ENCODE measurements at regions not wholly inside any gene's neighbourhood (a gene's known extent, or its start where the extent isn't known, plus 50 kb on each side); places are given as distances from the start of the nearest gene placed in this dataset.

GRCh38 chr12:60251091-60251490 is 655.3 kb downstream of the SLC16A7 start:
- Histone ChIP-seq H3K4me1 (ENCODE audit: control insufficient read depth, extremely low read depth, insufficient read depth, low read length) (no peaks in the 10 kb centered on the region), H3K27me3 (ENCODE audit: control insufficient read depth, extremely low read depth, insufficient read depth, low read length) (no peaks in the 10 kb centered on the region), H3K9ac (ENCODE audit: control insufficient read depth, extremely low read depth, insufficient read depth, low read length) (no peak overlapping the region), H3K9me1 (ENCODE audit: control insufficient read depth, extremely low read depth, insufficient read depth, low read length) (no peaks in the 10 kb centered on the region), H3K27ac (ENCODE audit: control insufficient read depth, insufficient read depth, low read length) (no peak overlapping the region), H3K4me3 (ENCODE audit: control insufficient read depth in 2 of 3, extremely low read depth in 1 of 3, insufficient read depth in 2 of 3, low read depth in 1 of 3, low read length in 3 of 3) (no peak overlapping the region), H4K20me1 (ENCODE audit: control insufficient read depth, extremely low read depth, insufficient read depth, low read length) (no peaks in the 10 kb centered on the region), H3K4me2 (ENCODE audit: control insufficient read depth, extremely low read depth, insufficient read depth, low read depth, low read length) (no peak overlapping the region), H3K36me3 (ENCODE audit: control insufficient read depth in 2 of 2, extremely low read depth in 1 of 2, insufficient read depth in 2 of 2, low read length in 2 of 2) (no peaks in the 10 kb centered on the region), H2AFZ (ENCODE audit: control insufficient read depth, low read length) (no peak overlapping the region), H3K9me3 (ENCODE audit: control insufficient read depth, low read depth, low read length) (no peaks in the 10 kb centered on the region), H3K79me2 (ENCODE audit: control insufficient read depth, insufficient read depth, low read length) (no peaks in the 10 kb centered on the region)
- dilution Hi-C loops (cut with MboI; ENCODE audit: extremely low pct_ligation_motif_present, low sequenced_read_pairs), result loop anchor here (25.0 kb wide), 1 partner anchor 236 kb away; no protein-coding TSS in a partner anchor
- FAIRE-seq, result no peak
- TF ChIP-seq EZH2 (IDR thresholded peaks at IDR 0.05; ENCODE audit: low read length), result no peak
- TF ChIP-seq, protein P1, sequence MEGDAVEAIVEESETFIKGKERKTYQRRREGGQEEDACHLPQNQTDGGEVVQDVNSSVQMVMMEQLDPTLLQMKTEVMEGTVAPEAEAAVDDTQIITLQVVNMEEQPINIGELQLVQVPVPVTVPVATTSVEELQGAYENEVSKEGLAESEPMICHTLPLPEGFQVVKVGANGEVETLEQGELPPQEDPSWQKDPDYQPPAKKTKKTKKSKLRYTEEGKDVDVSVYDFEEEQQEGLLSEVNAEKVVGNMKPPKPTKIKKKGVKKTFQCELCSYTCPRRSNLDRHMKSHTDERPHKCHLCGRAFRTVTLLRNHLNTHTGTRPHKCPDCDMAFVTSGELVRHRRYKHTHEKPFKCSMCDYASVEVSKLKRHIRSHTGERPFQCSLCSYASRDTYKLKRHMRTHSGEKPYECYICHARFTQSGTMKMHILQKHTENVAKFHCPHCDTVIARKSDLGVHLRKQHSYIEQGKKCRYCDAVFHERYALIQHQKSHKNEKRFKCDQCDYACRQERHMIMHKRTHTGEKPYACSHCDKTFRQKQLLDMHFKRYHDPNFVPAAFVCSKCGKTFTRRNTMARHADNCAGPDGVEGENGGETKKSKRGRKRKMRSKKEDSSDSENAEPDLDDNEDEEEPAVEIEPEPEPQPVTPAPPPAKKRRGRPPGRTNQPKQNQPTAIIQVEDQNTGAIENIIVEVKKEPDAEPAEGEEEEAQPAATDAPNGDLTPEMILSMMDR (optimal IDR thresholded peaks at IDR 0.05 in 1 of 3, IDR thresholded peaks at IDR 0.05 in 1 of 3, conservative IDR thresholded peaks at IDR 0.05 in 1 of 3; ENCODE audit: extremely low read depth in 1 of 3, insufficient read depth in 2 of 3, low read length in 3 of 3), result no peak
- DNase-seq (ENCODE audit: low read depth, low spot score), result no peak

GRCh38 chr12:60252359-60253096 is 656.7 kb downstream of the SLC16A7 start:
- Histone ChIP-seq H3K79me2 (ENCODE audit: control insufficient read depth, insufficient read depth, low read length) (no peaks in the 10 kb centered on the region), H4K20me1 (ENCODE audit: control insufficient read depth, extremely low read depth, insufficient read depth, low read length) (no peaks in the 10 kb centered on the region), H3K4me2 (ENCODE audit: control insufficient read depth, extremely low read depth, insufficient read depth, low read depth, low read length) (no peak overlapping the region), H3K9me1 (ENCODE audit: control insufficient read depth, extremely low read depth, insufficient read depth, low read length) (no peaks in the 10 kb centered on the region), H3K27ac (ENCODE audit: control insufficient read depth, insufficient read depth, low read length) (no peak overlapping the region), H3K36me3 (ENCODE audit: control insufficient read depth in 2 of 2, extremely low read depth in 1 of 2, insufficient read depth in 2 of 2, low read length in 2 of 2) (no peaks in the 10 kb centered on the region), H3K4me3 (ENCODE audit: control insufficient read depth in 2 of 3, extremely low read depth in 1 of 3, insufficient read depth in 2 of 3, low read depth in 1 of 3, low read length in 3 of 3) (no peak overlapping the region), H3K9me3 (ENCODE audit: control insufficient read depth, low read depth, low read length) (no peaks in the 10 kb centered on the region), H3K27me3 (ENCODE audit: control insufficient read depth, extremely low read depth, insufficient read depth, low read length) (no peaks in the 10 kb centered on the region), H3K4me1 (ENCODE audit: control insufficient read depth, extremely low read depth, insufficient read depth, low read length) (peaks cover 3% of the 10 kb centered on the region), H3K9ac (ENCODE audit: control insufficient read depth, extremely low read depth, insufficient read depth, low read length) (no peak overlapping the region), H2AFZ (ENCODE audit: control insufficient read depth, low read length) (no peak overlapping the region)
- dilution Hi-C loops (cut with MboI; ENCODE audit: extremely low pct_ligation_motif_present, low sequenced_read_pairs), result loop anchor here (25.0 kb wide), 1 partner anchor 235 kb away; no protein-coding TSS in a partner anchor
- TF ChIP-seq, protein P1 (optimal IDR thresholded peaks at IDR 0.05 in 1 of 3, IDR thresholded peaks at IDR 0.05 in 1 of 3, conservative IDR thresholded peaks at IDR 0.05 in 1 of 3; ENCODE audit: extremely low read depth in 1 of 3, insufficient read depth in 2 of 3, low read length in 3 of 3), result no peak
- no peak for TF ChIP-seq EZH2 (IDR thresholded peaks at IDR 0.05; ENCODE audit: low read length)
- FAIRE-seq (no peak), DNase-seq (ENCODE audit: low read depth, low spot score) (no peak)
